Astrocyte (in vitro differentiated cells and primary cell): ENCODE measurements at regions not wholly inside any gene's neighbourhood (a gene's known extent, or its start where the extent isn't known, plus 50 kb on each side); places are given as distances from the start of the nearest gene placed in this dataset.

Source experiments
- DNase-seq: peaks from one replicate; pipeline ENCODE4 v3.0.0-alpha.2; 2010; ENCODE audit warnings: low read depth
- FAIRE-seq: peaks from 2 replicates; lab custom pipeline; 2011; peaks lifted over from hg19 to GRCh38; lab: Jason Lieb, UNC
- H2AFZ ChIP-seq: 2 replicates; pipeline ENCODE4 v1.6.0; 2012; ENCODE audit warnings: low read depth, low read length, inconsistent platforms
- H3K27ac ChIP-seq: 2 replicates; pipeline ENCODE4 v1.5.1; 2011; ENCODE audit warnings: low read depth, low read length, inconsistent platforms
- H3K27me3 ChIP-seq: 2 replicates; pipeline ENCODE4 v1.6.0; 2011; ENCODE audit warnings: low read length, inconsistent platforms; ENCODE audit not compliant: insufficient read depth
- H3K36me3 ChIP-seq: 2 replicates; pipeline ENCODE4 v1.5.1; 2011; ENCODE audit warnings: low read length, inconsistent platforms; ENCODE audit not compliant: insufficient read depth
- H3K4me1 ChIP-seq: 2 replicates; pipeline ENCODE4 v1.5.1; 2011; ENCODE audit warnings: low read length, inconsistent platforms; ENCODE audit not compliant: insufficient read depth
- H3K4me2 ChIP-seq: 2 replicates; pipeline ENCODE4 v1.6.0; 2012; ENCODE audit warnings: low read length, inconsistent platforms
- H3K4me3 ChIP-seq: 2 replicates; pipeline ENCODE4 v1.5.1; 2011; ENCODE audit warnings: low read depth, mild to moderate bottlenecking, low read length, inconsistent platforms; ENCODE audit not compliant: insufficient read depth
- H3K79me2 ChIP-seq: 2 replicates; pipeline ENCODE4 v1.6.0; 2012; ENCODE audit warnings: mild to moderate bottlenecking, low read length, inconsistent platforms; ENCODE audit not compliant: insufficient read depth
- H3K9ac ChIP-seq: 2 replicates; pipeline ENCODE4 v1.6.0; 2012; ENCODE audit warnings: mild to moderate bottlenecking, low read length, inconsistent platforms
- H3K9me3 ChIP-seq: 2 replicates; pipeline ENCODE4 v1.5.1; 2012; ENCODE audit warnings: low read depth, mild to moderate bottlenecking, low read length, inconsistent platforms; ENCODE audit not compliant: insufficient read depth
- H4K20me1 ChIP-seq: 2 replicates; pipeline ENCODE4 v1.6.0; 2012; ENCODE audit warnings: low read length, inconsistent platforms; ENCODE audit not compliant: insufficient read depth
- H3K27ac Mint-ChIP-seq: one replicate; pipeline ENCODE4 v1.8.0; 2021; ENCODE audit warnings: mild to moderate bottlenecking, mixed read lengths; ENCODE audit not compliant: unreplicated experiment
- H3K27me3 Mint-ChIP-seq: one replicate; pipeline ENCODE4 v1.8.0; 2021; ENCODE audit warnings: low read depth, mixed read lengths; ENCODE audit not compliant: unreplicated experiment
- H3K36me3 Mint-ChIP-seq: one replicate; pipeline ENCODE4 v1.8.0; 2021; ENCODE audit warnings: low read depth, mixed read lengths; ENCODE audit not compliant: unreplicated experiment
- H3K4me1 Mint-ChIP-seq: one replicate; pipeline ENCODE4 v1.8.0; 2021; ENCODE audit warnings: low read depth, mixed read lengths; ENCODE audit not compliant: unreplicated experiment
- H3K4me3 Mint-ChIP-seq: one replicate; pipeline ENCODE4 v1.8.0; 2021; ENCODE audit warnings: mild to moderate bottlenecking, moderate library complexity, mixed read lengths; ENCODE audit not compliant: unreplicated experiment
- H3K9me3 Mint-ChIP-seq: one replicate; pipeline ENCODE4 v1.8.0; 2021; ENCODE audit warnings: mild to moderate bottlenecking, mixed read lengths; ENCODE audit not compliant: unreplicated experiment
- EZH2 ChIP-seq: IDR thresholded peaks from 2 replicates; pipeline ENCODE4 v1.6.1; 2012; ENCODE audit warnings: mild to moderate bottlenecking, low read length, inconsistent platforms; ENCODE audit not compliant: insufficient read depth
- TF ChIP-seq, protein P1 (sequence below): IDR thresholded peaks from 2 replicates; pipeline ENCODE4 v1.5.1; 2011; ENCODE audit warnings: low read depth, mild to moderate bottlenecking, inconsistent platforms, low read length, moderate library complexity; ENCODE audit not compliant: insufficient read depth

DNA sequence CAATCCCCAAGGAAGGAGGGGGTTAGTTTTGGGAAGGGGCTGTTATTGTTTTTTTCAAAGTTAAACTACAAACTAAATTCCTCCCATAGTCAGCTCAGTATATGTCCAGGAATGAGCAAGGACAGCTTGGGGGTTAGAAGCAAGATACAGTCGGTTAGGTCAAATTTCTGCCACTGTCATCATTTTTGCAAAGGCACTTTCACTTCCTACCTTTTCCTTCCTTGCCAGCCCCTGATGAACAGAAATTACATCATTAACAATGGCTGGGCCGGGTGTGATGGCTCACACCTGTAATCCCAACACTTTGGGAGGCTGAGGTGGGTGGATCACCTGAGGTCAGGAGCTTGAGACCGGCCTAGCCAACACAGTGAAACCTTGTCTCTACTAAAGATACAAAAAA, 51.5 kb upstream of the HRH2 start:
- H3K9me3 Mint-ChIP-seq, result peaks cover 12% of the 10 kb centered on the region
- FAIRE-seq (no peak), DNase-seq (no peak)
- no peaks in the 10 kb centered on the region for H3K4me1 Mint-ChIP-seq
- Histone ChIP-seq H3K4me1 (no peaks in the 10 kb centered on the region), H3K9me3 (no peaks in the 10 kb centered on the region), H3K27ac (no peak overlapping the region), H3K4me2 (no peak overlapping the region), H3K4me3 (no peak overlapping the region), H3K36me3 (no peaks in the 10 kb centered on the region), H3K27me3 (peaks cover 2% of the 10 kb centered on the region), H3K9ac (no peak overlapping the region), H2AFZ (no peak overlapping the region), H4K20me1 (no peaks in the 10 kb centered on the region), H3K79me2 (no peaks in the 10 kb centered on the region)
- H3K27me3 Mint-ChIP-seq, result peaks cover 23% of the 10 kb centered on the region
- H3K27ac Mint-ChIP-seq, result no peak overlapping the region
- no peak overlapping the region for H3K4me3 Mint-ChIP-seq
- TF ChIP-seq, protein P1, sequence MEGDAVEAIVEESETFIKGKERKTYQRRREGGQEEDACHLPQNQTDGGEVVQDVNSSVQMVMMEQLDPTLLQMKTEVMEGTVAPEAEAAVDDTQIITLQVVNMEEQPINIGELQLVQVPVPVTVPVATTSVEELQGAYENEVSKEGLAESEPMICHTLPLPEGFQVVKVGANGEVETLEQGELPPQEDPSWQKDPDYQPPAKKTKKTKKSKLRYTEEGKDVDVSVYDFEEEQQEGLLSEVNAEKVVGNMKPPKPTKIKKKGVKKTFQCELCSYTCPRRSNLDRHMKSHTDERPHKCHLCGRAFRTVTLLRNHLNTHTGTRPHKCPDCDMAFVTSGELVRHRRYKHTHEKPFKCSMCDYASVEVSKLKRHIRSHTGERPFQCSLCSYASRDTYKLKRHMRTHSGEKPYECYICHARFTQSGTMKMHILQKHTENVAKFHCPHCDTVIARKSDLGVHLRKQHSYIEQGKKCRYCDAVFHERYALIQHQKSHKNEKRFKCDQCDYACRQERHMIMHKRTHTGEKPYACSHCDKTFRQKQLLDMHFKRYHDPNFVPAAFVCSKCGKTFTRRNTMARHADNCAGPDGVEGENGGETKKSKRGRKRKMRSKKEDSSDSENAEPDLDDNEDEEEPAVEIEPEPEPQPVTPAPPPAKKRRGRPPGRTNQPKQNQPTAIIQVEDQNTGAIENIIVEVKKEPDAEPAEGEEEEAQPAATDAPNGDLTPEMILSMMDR, result no peak
- no peak for TF ChIP-seq EZH2
- no peaks in the 10 kb centered on the region for H3K36me3 Mint-ChIP-seq
